ENCODE measurements at regions not wholly inside any gene's neighbourhood (a gene's known extent, or its start where the extent isn't known, plus 50 kb on each side); places are given as distances from the start of the nearest gene placed in this dataset.

DNA sequence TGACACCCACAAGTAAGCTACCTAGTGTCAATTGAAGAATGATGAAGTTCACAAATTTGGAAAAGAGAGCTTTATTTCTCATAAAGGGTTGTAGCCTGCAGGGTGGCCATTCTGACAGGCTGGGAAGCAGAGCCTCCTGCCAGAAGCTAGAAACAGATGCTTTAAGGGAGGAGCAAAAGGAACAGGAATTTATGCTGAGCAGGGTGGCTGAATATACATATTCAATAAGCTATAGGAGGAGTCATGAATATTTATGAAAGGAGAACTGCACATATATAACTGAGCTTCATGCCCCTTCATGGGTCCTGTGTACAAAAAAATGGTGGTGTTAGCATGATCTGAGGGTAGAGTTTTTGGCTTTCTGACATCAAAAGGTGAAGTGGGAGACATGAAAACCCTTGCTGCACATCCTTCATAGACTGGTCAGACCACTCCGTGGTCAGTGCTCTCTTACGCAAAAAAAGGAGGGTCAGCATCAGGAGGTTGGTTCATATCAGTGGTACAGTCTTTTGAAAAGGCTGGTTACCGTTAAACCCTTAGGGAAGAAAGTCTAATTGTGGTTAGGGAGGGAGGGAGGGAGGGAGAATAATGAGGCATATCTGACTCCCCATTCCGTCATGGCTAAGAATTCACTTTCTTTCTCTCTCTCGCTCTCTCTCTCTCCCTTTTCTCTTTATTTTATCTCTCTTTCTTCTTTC is 121.4 kb downstream of the LUZP4 start:
- TF ChIP-seq, protein P1, sequence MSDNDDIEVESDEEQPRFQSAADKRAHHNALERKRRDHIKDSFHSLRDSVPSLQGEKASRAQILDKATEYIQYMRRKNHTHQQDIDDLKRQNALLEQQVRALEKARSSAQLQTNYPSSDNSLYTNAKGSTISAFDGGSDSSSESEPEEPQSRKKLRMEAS (IDR thresholded peaks at IDR 0.05) = no peak
- TF ChIP-seq, protein P2, sequence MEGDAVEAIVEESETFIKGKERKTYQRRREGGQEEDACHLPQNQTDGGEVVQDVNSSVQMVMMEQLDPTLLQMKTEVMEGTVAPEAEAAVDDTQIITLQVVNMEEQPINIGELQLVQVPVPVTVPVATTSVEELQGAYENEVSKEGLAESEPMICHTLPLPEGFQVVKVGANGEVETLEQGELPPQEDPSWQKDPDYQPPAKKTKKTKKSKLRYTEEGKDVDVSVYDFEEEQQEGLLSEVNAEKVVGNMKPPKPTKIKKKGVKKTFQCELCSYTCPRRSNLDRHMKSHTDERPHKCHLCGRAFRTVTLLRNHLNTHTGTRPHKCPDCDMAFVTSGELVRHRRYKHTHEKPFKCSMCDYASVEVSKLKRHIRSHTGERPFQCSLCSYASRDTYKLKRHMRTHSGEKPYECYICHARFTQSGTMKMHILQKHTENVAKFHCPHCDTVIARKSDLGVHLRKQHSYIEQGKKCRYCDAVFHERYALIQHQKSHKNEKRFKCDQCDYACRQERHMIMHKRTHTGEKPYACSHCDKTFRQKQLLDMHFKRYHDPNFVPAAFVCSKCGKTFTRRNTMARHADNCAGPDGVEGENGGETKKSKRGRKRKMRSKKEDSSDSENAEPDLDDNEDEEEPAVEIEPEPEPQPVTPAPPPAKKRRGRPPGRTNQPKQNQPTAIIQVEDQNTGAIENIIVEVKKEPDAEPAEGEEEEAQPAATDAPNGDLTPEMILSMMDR (IDR thresholded peaks at IDR 0.05; ENCODE audit: low read depth, low read length, missing input control) = no peak
- TF ChIP-seq ZBTB33 (IDR thresholded peaks at IDR 0.05) (no peak), RAD21 (IDR thresholded peaks at IDR 0.05) (no peak), FOXA1 (IDR thresholded peaks at IDR 0.05) (no peak), NR2F2 (IDR thresholded peaks at IDR 0.05) (no peak), TAF1 (conservative IDR thresholded peaks at IDR 0.05) (no peak), EGR1 (IDR thresholded peaks at IDR 0.05; ENCODE audit: low read depth in 2 of 2) (no peak), REST (IDR thresholded peaks at IDR 0.05) (no peak)
